SK-N-SH (cell line): ENCODE measurements at regions not wholly inside any gene's neighbourhood (a gene's known extent, or its start where the extent isn't known, plus 50 kb on each side); places are given as distances from the start of the nearest gene placed in this dataset.

Experiments
- CTCF ChIP-seq: fragments of 200-600 bp; sonication (generic); IDR thresholded peaks from 2 replicates; pipeline ENCODE4 v1.6.1; 2017; ENCODE audit warnings: antibody characterized with exemption, mild to moderate bottlenecking, moderate library complexity
- GABPA ChIP-seq: IDR thresholded peaks from 2 replicates; pipeline ENCODE4 v1.4.0; 2012; ENCODE audit warnings: low read depth, mild to moderate bottlenecking
- MEF2A ChIP-seq: IDR thresholded peaks from 2 replicates; pipeline ENCODE4 v1.4.0; 2012; ENCODE audit warnings: low read depth, borderline replicate concordance
- MXI1 ChIP-seq: IDR thresholded peaks from 2 replicates; pipeline ENCODE4 v1.6.1; 2012; ENCODE audit warnings: mild to moderate bottlenecking, low read depth, low read length, improper control_type of control experiment
- TF ChIP-seq, protein P1 (sequence below): IDR thresholded peaks from 2 replicates; pipeline ENCODE4 v1.6.1; 2012; ENCODE audit warnings: mild to moderate bottlenecking, low read depth, low read length, moderate library complexity

GRCh38 chr3:55333046-55333445 lies 154.1 kb downstream of the WNT5A start:
- no peak for TF ChIP-seq CTCF
- TF ChIP-seq MXI1 = no peak
- TF ChIP-seq, protein P1, sequence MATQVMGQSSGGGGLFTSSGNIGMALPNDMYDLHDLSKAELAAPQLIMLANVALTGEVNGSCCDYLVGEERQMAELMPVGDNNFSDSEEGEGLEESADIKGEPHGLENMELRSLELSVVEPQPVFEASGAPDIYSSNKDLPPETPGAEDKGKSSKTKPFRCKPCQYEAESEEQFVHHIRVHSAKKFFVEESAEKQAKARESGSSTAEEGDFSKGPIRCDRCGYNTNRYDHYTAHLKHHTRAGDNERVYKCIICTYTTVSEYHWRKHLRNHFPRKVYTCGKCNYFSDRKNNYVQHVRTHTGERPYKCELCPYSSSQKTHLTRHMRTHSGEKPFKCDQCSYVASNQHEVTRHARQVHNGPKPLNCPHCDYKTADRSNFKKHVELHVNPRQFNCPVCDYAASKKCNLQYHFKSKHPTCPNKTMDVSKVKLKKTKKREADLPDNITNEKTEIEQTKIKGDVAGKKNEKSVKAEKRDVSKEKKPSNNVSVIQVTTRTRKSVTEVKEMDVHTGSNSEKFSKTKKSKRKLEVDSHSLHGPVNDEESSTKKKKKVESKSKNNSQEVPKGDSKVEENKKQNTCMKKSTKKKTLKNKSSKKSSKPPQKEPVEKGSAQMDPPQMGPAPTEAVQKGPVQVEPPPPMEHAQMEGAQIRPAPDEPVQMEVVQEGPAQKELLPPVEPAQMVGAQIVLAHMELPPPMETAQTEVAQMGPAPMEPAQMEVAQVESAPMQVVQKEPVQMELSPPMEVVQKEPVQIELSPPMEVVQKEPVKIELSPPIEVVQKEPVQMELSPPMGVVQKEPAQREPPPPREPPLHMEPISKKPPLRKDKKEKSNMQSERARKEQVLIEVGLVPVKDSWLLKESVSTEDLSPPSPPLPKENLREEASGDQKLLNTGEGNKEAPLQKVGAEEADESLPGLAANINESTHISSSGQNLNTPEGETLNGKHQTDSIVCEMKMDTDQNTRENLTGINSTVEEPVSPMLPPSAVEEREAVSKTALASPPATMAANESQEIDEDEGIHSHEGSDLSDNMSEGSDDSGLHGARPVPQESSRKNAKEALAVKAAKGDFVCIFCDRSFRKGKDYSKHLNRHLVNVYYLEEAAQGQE = no peak
- TF ChIP-seq GABPA = no peak
- TF ChIP-seq MEF2A = no peak
